Breast epithelium (tissue), 4 donors: ENCODE measurements at regions not wholly inside any gene's neighbourhood (a gene's known extent, or its start where the extent isn't known, plus 50 kb on each side); places are given as distances from the start of the nearest gene placed in this dataset.

Source experiments
- DNase-seq, 2 donors: peaks; one replicate each; pipeline ENCODE4 v3.0.0-alpha.2; 2019; ENCODE audit warnings: low spot score in 2 of 2
- H3K27ac ChIP-seq, 2 donors: fragments of 200-600 bp; sonication (generic) in 1 of 2; one replicate each; pipeline ENCODE4 v1.5.1; 2016 to 2019; ENCODE audit warnings: mild to moderate bottlenecking in 1 of 2
- H3K27me3 ChIP-seq, 2 donors: fragments of 200-600 bp; sonication (generic) in 1 of 2; one replicate each; pipeline versions ENCODE4 v1.5.1 to v1.6.0; 2017 to 2019; ENCODE audit warnings: control low read depth in 1 of 2, mild to moderate bottlenecking in 1 of 2
- H3K36me3 ChIP-seq: fragments of 200-600 bp; one replicate; pipeline ENCODE4 v1.5.1; 2019
- H3K4me1 ChIP-seq, 2 donors: fragments of 200-600 bp; sonication (generic); one replicate each; pipeline ENCODE4 v1.5.1; 2016 to 2019; ENCODE audit warnings: control low read depth in 1 of 2
- H3K4me3 ChIP-seq, 3 donors: fragments of 200-600 bp; sonication (generic); 1 replicate in 2 of 3; 2 replicates in 1 of 3; pipeline ENCODE4 v1.5.1; 2016 to 2019; ENCODE audit warnings: mild to moderate bottlenecking in 3 of 3, moderate library complexity in 2 of 3
- H3K9me3 ChIP-seq, 2 donors: fragments of 200-600 bp; sonication (generic) in 1 of 2; one replicate each; pipeline ENCODE4 v1.5.1; 2016 to 2019; ENCODE audit warnings: control low read depth in 1 of 2
- CTCF ChIP-seq, 3 donors: fragments of 450-650 bp; IDR thresholded peaks; one replicate each; pipeline ENCODE4 v1.5.1; 2016 to 2017; ENCODE audit warnings: antibody characterized with exemption in 3 of 3, mild to moderate bottlenecking in 3 of 3, moderate library complexity in 3 of 3
- POLR2A ChIP-seq: fragments of 450-650 bp; IDR thresholded peaks from one replicate; pipeline ENCODE4 v1.6.1; 2016; ENCODE audit warnings: antibody characterized with exemption, mild to moderate bottlenecking, moderate library complexity
- POLR2AphosphoS5 ChIP-seq, 3 donors: sonication (generic); formaldehyde crosslinking; IDR thresholded peaks; one replicate each; pipeline ENCODE4 v1.6.1; 2017; ENCODE audit warnings: antibody characterized with exemption in 3 of 3
- intact Hi-C: fragments of 100-400 bp; cut with DNase I; formaldehyde crosslinking; loops from one replicate; pipeline ENCODE4 v1.15.1; 2023; ENCODE audit warnings: low total_unique reads

GRCh38 chr15:101565377-101565776 is 75.9 kb upstream of the PCSK6 start:
- no peaks in the 10 kb centered on the region for H3K36me3 ChIP-seq
- no peaks in the 10 kb centered on the region for H3K4me1 ChIP-seq
- H3K27me3 ChIP-seq = peaks cover 0 to 3% of the 10 kb centered on the region in 2 donors
- H3K27ac ChIP-seq = no peak overlapping the region
- intact Hi-C loops = no loop called here
- H3K4me3 ChIP-seq = no peak overlapping the region
- H3K9me3 ChIP-seq = peaks cover 0 to 4% of the 10 kb centered on the region in 2 donors
- TF ChIP-seq POLR2AphosphoS5 (IDR thresholded peaks at IDR 0.05) = no peak
- no peak for TF ChIP-seq CTCF (IDR thresholded peaks at IDR 0.05)
- no peak for TF ChIP-seq POLR2A
- no peak for DNase-seq

GRCh38 chr15:101563176-101563796 is 73.8 kb upstream of the PCSK6 start:
- Histone ChIP-seq H3K27me3 (peaks cover 0 to 10% of the 10 kb centered on the region in 2 donors), H3K9me3 (peaks cover 0 to 4% of the 10 kb centered on the region in 2 donors), H3K27ac (no peak overlapping the region), H3K4me3 (no peak overlapping the region), H3K4me1 (no peaks in the 10 kb centered on the region), H3K36me3 (no peaks in the 10 kb centered on the region)
- intact Hi-C loops = no loop called here
- TF ChIP-seq POLR2AphosphoS5 (IDR thresholded peaks at IDR 0.05) (no peak), CTCF (IDR thresholded peaks at IDR 0.05) (no peak)
- DNase-seq = no peak

DNA sequence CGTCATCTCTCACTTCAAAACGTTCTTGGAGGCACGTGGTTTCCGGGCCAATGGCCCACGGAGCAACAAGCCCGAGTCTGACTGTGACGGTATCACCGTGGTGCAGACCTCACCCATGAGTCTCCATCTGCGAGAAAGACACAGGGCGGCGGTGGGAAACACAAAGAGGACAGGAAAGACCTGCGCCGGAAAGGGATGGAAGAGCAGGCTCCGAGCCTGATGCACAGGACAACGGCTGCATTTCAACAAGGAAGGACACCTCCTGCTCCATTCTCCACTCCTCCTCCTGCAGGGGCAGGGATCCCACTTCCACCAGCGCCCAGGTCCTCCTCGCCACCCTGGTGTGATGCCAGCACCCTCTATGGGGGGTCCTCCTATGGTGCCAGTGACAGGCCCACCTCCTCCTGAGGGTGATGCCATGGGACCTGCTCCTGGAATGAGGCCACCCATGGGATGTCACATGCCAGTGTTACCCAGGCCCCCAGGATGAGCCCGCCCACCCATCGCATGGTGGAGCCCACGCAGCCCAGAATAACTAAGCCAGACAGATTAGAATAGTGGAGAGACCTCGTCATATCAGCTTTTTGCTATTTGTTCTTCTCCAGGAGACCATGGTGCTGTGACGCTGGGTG is 73.0 kb upstream of the PCSK6 start:
- TF ChIP-seq POLR2A (no peak), CTCF (IDR thresholded peaks at IDR 0.05) (no peak), POLR2AphosphoS5 (IDR thresholded peaks at IDR 0.05) (no peak)
- intact Hi-C loops = no loop called here
- Histone ChIP-seq H3K4me1 (no peaks in the 10 kb centered on the region), H3K4me3 (no peak overlapping the region), H3K27ac (no peak overlapping the region), H3K36me3 (no peaks in the 10 kb centered on the region), H3K27me3 (peaks cover 0 to 13% of the 10 kb centered on the region in 2 donors), H3K9me3 (peaks cover 0 to 4% of the 10 kb centered on the region in 2 donors)
- no peak for DNase-seq

- intact Hi-C loops = no loop called here
- Histone ChIP-seq H3K27me3 (peaks cover 0 to 13% of the 10 kb centered on the region in 2 donors), H3K27ac (no peak overlapping the region), H3K36me3 (no peaks in the 10 kb centered on the region), H3K9me3 (peaks cover 0 to 4% of the 10 kb centered on the region in 2 donors), H3K4me3 (no peak overlapping the region), H3K4me1 (no peaks in the 10 kb centered on the region)
- DNase-seq = no peak
- TF ChIP-seq POLR2A (no peak), POLR2AphosphoS5 (IDR thresholded peaks at IDR 0.05) (no peak)
Measured at GRCh38 chr15:101561584-101561906, 72.0 kb upstream of the PCSK6 start.

- Histone ChIP-seq H3K4me1 (no peaks in the 10 kb centered on the region), H3K27me3 (peaks cover 0 to 16% of the 10 kb centered on the region in 2 donors), H3K27ac (no peak overlapping the region), H3K4me3 (no peak overlapping the region), H3K9me3 (peaks cover 0 to 4% of the 10 kb centered on the region in 2 donors), H3K36me3 (no peaks in the 10 kb centered on the region)
- intact Hi-C loops = no loop called here
- DNase-seq = no peak
- TF ChIP-seq POLR2A (no peak), CTCF (IDR thresholded peaks at IDR 0.05) (no peak), POLR2AphosphoS5 (IDR thresholded peaks at IDR 0.05) (no peak)
Measured at GRCh38 chr15:101560722-101561583, 71.4 kb upstream of the PCSK6 start.
